Bone marrow (tissue), 2 donors: ENCODE measurements at regions not wholly inside any gene's neighbourhood (a gene's known extent, or its start where the extent isn't known, plus 50 kb on each side); places are given as distances from the start of the nearest gene placed in this dataset.

Experiments used
- DNase-seq, 2 donors: peaks; one replicate each; lab custom pipeline; 2025; lab: John Stamatoyannopoulos, UW

- no peak for DNase-seq
Observed at GRCh38 chr1:14441302-14441741, 157.2 kb upstream of the KAZN start.

GRCh38 chr1:14442669-14443068 is 155.8 kb upstream of the KAZN start:
- DNase-seq, result no peak

GRCh38 chr1:14443164-14443787 is 155.2 kb upstream of the KAZN start:
- no peak for DNase-seq

GRCh38 chr1:14451217-14451616 is 147.3 kb upstream of the KAZN start:
- no peak for DNase-seq

- DNase-seq, result no peak
Observed at GRCh38 chr1:14452551-14452950, 145.9 kb upstream of the KAZN start.

GRCh38 chr1:14460173-14460572 is 138.3 kb upstream of the KAZN start:
- no peak for DNase-seq

GRCh38 chr1:14462851-14463250 is 135.6 kb upstream of the KAZN start:
- DNase-seq, result no peak

GRCh38 chr1:14466006-14466405 is 132.5 kb upstream of the KAZN start:
- no peak for DNase-seq

- DNase-seq, result no peak
Observed at GRCh38 chr1:14467112-14467511, 131.4 kb upstream of the KAZN start.

- DNase-seq, result no peak
Observed at GRCh38 chr1:14468751-14469150, 129.7 kb upstream of the KAZN start.

GRCh38 chr1:14470802-14471201 is 127.7 kb upstream of the KAZN start:
- no peak for DNase-seq

- DNase-seq, result no peak
Observed at GRCh38 chr1:14474856-14475255, 123.6 kb upstream of the KAZN start.

GRCh38 chr1:14476170-14476955 is 122.1 kb upstream of the KAZN start:
- no peak for DNase-seq

- no peak for DNase-seq
Observed at GRCh38 chr1:14478120-14478519, 120.4 kb upstream of the KAZN start.

- DNase-seq, result no peak
Observed at GRCh38 chr1:14479865-14480264, 118.6 kb upstream of the KAZN start.

- no peak for DNase-seq
Observed at GRCh38 chr1:14482784-14483450, 115.6 kb upstream of the KAZN start.

GRCh38 chr1:14485285-14485684 is 113.2 kb upstream of the KAZN start:
- DNase-seq, result no peak

GRCh38 chr1:14486401-14487201 is 111.9 kb upstream of the KAZN start:
- no peak for DNase-seq

GRCh38 chr1:14487671-14488070 is 110.8 kb upstream of the KAZN start:
- DNase-seq, result no peak

- DNase-seq, result no peak
Observed at GRCh38 chr1:14494911-14495310, 103.6 kb upstream of the KAZN start.

GRCh38 chr1:14495381-14495780 is 103.1 kb upstream of the KAZN start:
- no peak for DNase-seq

GRCh38 chr1:14495996-14496395 is 102.5 kb upstream of the KAZN start:
- no peak for DNase-seq
